Activated T-cell treated with anti-CD3 and anti-CD28 coated beads, Interleukin-2, amount 50 U/mL, for 24 hours (primary cell): ENCODE measurements at regions not wholly inside any gene's neighbourhood (a gene's known extent, or its start where the extent isn't known, plus 50 kb on each side); places are given as distances from the start of the nearest gene placed in this dataset.
"Not testable (repeated sequence)": the region's sequence is repeated elsewhere in the genome, so short reads cannot be mapped to it uniquely, and the experiment has no call there.

Source experiments
- DNase-seq: peaks from one replicate; pipeline ENCODE4 v3.0.0-alpha.2; 2020
- H3K27ac Mint-ChIP-seq: 2 replicates; pipeline ENCODE4 v1.8.0; 2020; ENCODE audit warnings: mild to moderate bottlenecking, mixed read lengths
- H3K27me3 Mint-ChIP-seq: 2 replicates; pipeline ENCODE4 v1.8.0; 2020; ENCODE audit warnings: mixed read lengths
- H3K36me3 Mint-ChIP-seq: 2 replicates; pipeline ENCODE4 v1.8.0; 2020; ENCODE audit warnings: low read depth, mixed read lengths
- H3K4me1 Mint-ChIP-seq: 2 replicates; pipeline ENCODE4 v1.8.0; 2020; ENCODE audit warnings: low read depth, mixed read lengths
- H3K4me3 Mint-ChIP-seq: 2 replicates; pipeline ENCODE4 v1.8.0; 2020; ENCODE audit warnings: mild to moderate bottlenecking, moderate library complexity, mixed read lengths
- H3K9me3 Mint-ChIP-seq: 2 replicates; pipeline ENCODE4 v1.8.0; 2020; ENCODE audit warnings: mixed read lengths

DNA sequence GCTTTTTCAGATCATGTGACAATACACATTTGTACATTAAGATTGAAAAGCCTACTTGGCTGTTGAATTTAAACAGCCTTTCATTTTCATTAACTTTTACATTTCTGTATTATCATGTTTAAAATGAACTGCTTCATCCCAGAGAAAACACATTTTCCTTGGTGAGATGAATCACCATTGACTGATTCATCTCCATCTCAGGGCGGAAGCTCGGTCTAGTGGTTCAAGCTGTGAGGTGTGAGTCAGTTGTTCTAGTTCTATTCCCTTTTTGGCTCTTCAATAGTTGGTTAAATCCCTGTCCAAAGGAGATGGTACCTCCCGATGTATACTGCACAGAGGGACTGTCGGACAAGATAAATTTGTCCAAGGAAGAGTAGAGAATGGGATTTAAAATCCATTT, 189.7 kb downstream of the ADCYAP1 start:
- Mint-ChIP-seq H3K27ac (no peak overlapping the region), H3K4me3 (no peak overlapping the region), H3K9me3 (peaks cover 5% of the 10 kb centered on the region), H3K36me3 (no peaks in the 10 kb centered on the region), H3K4me1 (no peaks in the 10 kb centered on the region), H3K27me3 (no peaks in the 10 kb centered on the region)
- DNase-seq: no peak

DNA sequence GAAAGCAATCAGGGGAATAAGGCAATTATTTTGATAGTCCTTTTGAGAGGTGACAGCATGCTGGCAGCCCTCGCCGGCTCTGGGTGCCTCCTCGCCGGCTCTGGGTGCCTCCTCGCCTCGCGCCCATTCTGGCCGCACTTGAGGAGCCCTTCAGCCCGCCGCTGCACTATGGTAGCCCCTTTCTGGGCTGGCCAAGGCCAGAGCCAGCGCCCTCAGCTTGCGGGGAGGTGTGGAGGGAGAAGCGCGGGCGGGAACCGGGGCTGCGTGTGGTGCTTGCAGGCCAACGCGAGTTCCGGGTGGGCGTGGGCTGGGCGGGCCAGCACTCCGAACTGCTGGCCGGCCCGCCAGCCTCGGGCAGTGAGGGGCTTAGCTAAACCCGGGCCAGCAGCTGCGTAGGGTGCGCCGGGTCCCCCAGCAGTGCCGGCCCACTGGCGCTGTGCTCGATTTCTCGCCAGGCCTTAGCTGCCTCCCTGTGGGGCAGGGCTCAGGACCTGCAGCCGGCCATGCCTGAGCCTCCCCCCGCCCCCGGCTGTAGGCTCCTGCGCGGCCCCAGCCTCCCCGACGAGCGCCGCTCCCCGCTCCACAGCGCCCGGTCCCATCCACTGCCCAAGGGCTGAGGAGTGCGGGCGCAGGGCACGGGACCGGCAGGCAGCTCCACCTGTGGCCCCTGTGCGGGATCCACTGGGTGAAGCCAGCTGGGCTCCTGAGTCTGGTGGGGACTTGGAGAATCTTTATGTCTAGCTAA, 193.5 kb downstream of the ADCYAP1 start:
- H3K36me3 Mint-ChIP-seq, H3K27ac Mint-ChIP-seq, H3K4me1 Mint-ChIP-seq, H3K9me3 Mint-ChIP-seq, H3K4me3 Mint-ChIP-seq, DNase-seq, H3K27me3 Mint-ChIP-seq: not testable (repeated sequence)

DNA sequence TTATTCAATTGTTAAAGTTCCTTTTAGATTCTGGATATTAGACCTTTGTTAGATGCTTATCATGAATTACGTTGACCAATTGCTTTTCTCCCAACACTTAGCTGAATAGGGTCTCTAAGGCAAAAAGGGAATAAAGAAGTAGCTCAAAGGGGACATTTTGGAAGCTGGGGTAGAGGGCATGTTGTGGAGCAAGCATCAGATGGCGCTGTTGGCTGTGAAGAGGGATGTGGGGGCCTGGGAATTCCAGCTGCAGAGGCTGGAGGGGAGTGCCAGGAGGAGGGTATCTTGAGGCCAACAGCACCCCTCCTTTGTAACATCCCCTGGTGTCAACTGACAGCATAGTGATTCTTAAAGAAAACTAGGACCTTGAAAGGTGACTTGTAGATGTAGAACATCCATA, 198.2 kb downstream of the ADCYAP1 start:
- H3K27me3 Mint-ChIP-seq: no peaks in the 10 kb centered on the region
- H3K36me3 Mint-ChIP-seq: no peaks in the 10 kb centered on the region
- peaks cover 7% of the 10 kb centered on the region for H3K9me3 Mint-ChIP-seq
- H3K27ac Mint-ChIP-seq: no peak overlapping the region
- no peaks in the 10 kb centered on the region for H3K4me1 Mint-ChIP-seq
- H3K4me3 Mint-ChIP-seq: no peak overlapping the region
- no peak for DNase-seq

DNA sequence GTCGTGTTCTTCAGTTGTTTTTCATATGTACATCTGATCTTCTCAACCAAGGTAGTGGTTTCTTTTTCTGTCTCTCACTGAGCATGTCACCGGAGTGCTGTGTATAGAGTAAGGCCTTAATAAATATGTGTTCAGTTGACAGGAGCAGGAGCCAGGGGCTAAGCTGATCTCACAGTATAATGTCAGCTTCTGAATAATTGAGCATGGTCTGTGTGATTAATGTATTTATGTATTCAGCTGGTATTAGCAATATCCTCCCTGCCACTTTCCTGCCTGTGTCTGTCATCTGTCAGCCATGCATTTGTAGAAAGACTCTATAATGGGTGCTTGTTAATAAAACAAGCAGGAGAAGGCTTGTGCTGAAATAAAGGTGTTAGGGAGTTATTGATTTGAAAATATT, 198.9 kb downstream of the ADCYAP1 start:
- Mint-ChIP-seq H3K4me1 (no peaks in the 10 kb centered on the region), H3K4me3 (no peak overlapping the region), H3K27ac (no peak overlapping the region)

DNA sequence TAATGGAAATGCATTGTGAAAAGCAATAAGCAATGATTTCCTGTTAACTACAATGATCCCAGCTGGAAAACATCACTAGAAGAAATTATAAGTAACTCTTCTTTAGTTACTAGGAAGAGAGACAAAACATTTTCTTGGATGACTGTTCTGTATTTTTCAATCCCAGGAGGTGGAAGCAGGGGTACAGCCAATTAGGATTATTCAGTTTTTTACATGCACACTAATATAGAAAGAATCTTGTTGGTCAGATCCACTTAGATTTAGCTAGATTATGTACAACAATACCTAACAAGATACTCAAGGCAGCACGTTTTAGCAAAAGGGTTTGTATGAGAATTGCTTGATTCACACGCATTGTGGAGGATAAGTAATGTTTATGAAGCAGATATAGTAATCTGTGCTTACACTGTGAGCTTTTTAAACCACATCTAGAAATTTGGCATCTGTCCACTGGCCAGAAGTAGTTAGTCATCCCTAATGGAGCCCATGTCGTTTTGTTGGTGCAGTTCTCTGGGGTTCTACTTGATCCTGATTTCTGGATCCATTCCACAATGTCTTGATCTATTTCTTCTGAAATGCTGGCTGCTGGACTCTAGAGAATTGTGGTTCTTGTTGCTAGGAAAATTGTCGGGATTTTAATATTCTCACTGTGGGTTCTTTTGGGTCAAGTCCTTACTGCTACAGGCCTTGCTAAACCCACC, 199.7 kb downstream of the ADCYAP1 start:
- H3K27me3 Mint-ChIP-seq: no peaks in the 10 kb centered on the region

More for the DNA sequence above, 198.9 kb downstream of the ADCYAP1 start:
- Mint-ChIP-seq H3K27me3 (no peaks in the 10 kb centered on the region), H3K36me3 (no peaks in the 10 kb centered on the region), H3K9me3 (peaks cover 7% of the 10 kb centered on the region)
- DNase-seq: no peak

DNA sequence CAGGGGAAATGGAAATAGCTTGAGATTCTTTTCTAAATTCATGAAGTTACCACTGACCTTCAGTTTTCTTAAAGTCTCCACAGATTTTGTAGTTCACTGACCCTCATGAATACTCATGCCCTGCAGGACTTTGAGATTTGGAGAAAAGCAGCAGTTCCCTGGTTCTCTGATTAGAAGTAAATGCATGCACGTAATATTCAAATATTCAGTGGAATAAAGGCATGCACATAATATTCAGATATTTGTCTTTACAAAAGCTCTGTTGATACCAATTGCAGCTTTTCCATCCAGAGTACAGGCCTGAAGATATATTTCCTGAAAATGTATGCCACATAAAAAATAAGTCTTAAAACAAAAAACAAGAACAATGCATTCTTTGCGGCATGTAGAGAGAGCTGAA, 219.8 kb downstream of the ADCYAP1 start:
- no peaks in the 10 kb centered on the region for H3K4me1 Mint-ChIP-seq
- DNase-seq: no peak
- H3K9me3 Mint-ChIP-seq: no peaks in the 10 kb centered on the region
- H3K36me3 Mint-ChIP-seq: no peaks in the 10 kb centered on the region
- no peak overlapping the region for H3K27ac Mint-ChIP-seq
- no peak overlapping the region for H3K4me3 Mint-ChIP-seq
- H3K27me3 Mint-ChIP-seq: no peaks in the 10 kb centered on the region

More for the DNA sequence above, 199.7 kb downstream of the ADCYAP1 start:
- DNase-seq: no peak
- Mint-ChIP-seq H3K36me3 (no peaks in the 10 kb centered on the region), H3K9me3 (peaks cover 7% of the 10 kb centered on the region), H3K4me3 (no peak overlapping the region), H3K4me1 (no peaks in the 10 kb centered on the region), H3K27ac (no peak overlapping the region)

DNA sequence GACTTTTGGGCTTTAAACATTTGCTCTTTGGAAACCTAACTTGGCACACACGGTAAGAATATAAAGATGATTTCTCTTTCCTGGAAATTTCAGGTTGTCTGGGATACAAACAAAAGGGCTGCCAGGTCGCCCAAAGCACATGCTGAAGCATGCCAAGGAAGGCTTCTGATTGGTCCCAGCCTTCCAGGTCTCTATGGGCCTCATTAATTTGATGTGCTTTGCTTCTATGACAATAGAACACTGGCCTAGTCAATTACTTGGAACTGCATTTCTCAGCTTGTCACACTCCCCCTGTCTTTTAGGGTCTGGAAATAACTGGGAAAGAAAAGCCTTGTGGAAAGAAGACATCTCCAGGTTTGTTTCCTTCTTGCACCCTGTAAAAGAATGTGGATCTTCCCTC, 228.9 kb downstream of the ADCYAP1 start:
- DNase-seq: no peak
- Mint-ChIP-seq H3K27me3 (no peaks in the 10 kb centered on the region), H3K27ac (no peak overlapping the region), H3K4me3 (no peak overlapping the region), H3K36me3 (no peaks in the 10 kb centered on the region), H3K4me1 (no peaks in the 10 kb centered on the region), H3K9me3 (peaks cover 3% of the 10 kb centered on the region)

DNA sequence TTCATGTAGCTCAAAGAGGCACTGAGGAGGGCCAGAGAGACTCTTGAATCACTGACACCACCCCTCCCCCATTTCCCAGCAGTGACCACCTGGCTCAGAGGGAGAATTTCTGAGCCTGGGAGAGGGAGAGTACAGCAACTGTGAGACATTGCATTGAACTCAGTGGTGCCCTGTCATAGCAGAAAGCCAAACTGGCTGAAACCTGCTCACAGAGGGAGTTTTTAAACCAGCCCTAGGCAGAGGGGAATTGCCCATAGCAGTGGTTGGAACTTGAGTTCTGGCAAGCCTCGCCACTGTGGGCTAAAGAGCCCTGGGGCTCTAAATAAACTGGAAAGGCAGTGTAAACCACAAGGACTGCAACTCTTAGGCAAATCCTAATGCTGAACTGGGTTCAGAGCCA, 243.1 kb downstream of the ADCYAP1 start:
- H3K27me3 Mint-ChIP-seq: no peaks in the 10 kb centered on the region
- DNase-seq: no peak

DNA sequence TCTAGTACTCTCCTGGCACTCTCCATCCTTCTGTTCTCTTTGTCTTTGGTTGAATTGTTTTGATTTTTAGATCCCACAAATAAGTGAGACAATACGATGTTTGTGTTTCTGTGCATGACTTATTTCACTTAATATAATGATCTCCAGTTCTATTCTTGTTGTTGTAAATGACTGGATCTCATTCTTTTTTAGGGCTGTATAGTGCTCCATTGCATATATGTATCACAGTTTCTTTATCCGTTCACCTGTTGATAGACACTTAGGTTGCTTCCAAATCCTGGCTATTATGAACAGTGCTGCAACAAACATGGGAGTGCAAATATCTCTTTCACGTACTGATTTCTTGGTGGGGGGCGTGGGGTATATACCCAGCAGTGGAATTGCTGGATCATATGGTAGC, 245.0 kb downstream of the ADCYAP1 start:
- Mint-ChIP-seq H3K36me3 (no peaks in the 10 kb centered on the region), H3K9me3 (peaks cover 18% of the 10 kb centered on the region), H3K27me3 (no peaks in the 10 kb centered on the region), H3K27ac (no peak overlapping the region), H3K4me1 (no peaks in the 10 kb centered on the region), H3K4me3 (no peak overlapping the region)
- no peak for DNase-seq

More for the DNA sequence above, 243.1 kb downstream of the ADCYAP1 start:
- Mint-ChIP-seq H3K4me1 (no peaks in the 10 kb centered on the region), H3K9me3 (peaks cover 30% of the 10 kb centered on the region), H3K36me3 (no peaks in the 10 kb centered on the region), H3K4me3 (no peak overlapping the region), H3K27ac (no peak overlapping the region)

DNA sequence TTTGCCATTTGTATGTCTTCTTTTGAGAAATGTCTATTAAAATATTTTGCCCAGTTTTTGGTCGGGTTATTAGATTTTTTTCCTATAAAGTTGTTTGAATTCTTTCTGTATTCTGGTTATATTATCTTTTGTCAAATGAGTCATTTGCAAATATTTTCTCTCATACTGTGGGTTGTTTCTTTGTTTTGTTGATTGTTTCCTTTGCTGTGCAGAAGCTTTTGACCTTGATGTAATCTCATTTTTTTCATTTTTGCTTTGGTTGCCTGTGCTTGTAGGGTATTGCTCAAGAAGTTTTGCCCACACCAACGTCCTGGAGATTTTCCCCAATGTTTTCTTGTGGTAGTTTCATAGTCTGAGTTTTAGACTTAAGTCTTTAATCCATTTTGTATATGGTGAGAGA, 245.7 kb downstream of the ADCYAP1 start:
- H3K4me1 Mint-ChIP-seq: no peaks in the 10 kb centered on the region
- no peak overlapping the region for H3K27ac Mint-ChIP-seq
- H3K27me3 Mint-ChIP-seq: no peaks in the 10 kb centered on the region
- no peak overlapping the region for H3K4me3 Mint-ChIP-seq
- no peaks in the 10 kb centered on the region for H3K36me3 Mint-ChIP-seq
- peaks cover 18% of the 10 kb centered on the region for H3K9me3 Mint-ChIP-seq
- no peak for DNase-seq

DNA sequence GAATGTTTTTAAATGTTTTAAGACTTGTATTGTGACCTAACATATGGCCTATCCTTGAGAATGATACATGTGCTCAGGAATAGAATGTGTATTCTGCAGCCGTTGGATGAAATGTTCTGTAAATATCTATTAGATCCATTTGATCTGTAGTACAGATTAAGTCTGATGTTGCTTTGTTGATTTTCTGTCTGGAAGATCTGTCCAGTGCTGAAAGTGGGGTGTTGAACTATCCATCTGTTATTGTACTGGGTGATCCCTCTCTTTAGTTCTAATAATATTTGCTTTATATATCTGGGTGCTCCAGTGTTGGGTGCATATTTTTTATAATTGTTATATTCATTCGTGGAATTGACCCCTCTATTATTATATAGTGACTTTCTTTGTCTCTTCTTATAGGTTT, 248.3 kb downstream of the ADCYAP1 start:
- not testable (repeated sequence) for DNase-seq, H3K27ac Mint-ChIP-seq, H3K36me3 Mint-ChIP-seq, H3K4me3 Mint-ChIP-seq, H3K27me3 Mint-ChIP-seq, H3K4me1 Mint-ChIP-seq
- peaks cover 16% of the 10 kb centered on the region for H3K9me3 Mint-ChIP-seq

DNA sequence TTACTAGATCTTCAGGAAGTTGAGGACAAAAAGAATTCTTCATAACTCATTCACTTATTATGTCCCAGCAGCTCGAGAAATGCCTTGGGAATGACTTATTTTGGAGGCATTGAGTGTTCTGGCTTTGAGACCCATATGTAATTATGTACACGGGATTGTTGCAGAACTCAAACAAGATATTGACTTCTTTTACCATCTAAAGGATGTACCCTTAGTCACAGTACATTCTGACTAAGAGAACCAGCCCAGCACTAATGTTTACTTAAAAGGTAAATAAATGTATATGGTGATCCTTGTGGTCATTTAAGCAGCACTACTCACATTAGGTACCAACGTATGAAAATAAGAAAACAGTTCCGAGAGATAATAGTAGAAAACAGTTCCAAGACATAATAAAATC, 268.9 kb downstream of the ADCYAP1 start:
- no peak overlapping the region for H3K4me3 Mint-ChIP-seq
- H3K27me3 Mint-ChIP-seq: no peaks in the 10 kb centered on the region
- no peak for DNase-seq
- no peaks in the 10 kb centered on the region for H3K4me1 Mint-ChIP-seq
- no peak overlapping the region for H3K27ac Mint-ChIP-seq
- H3K9me3 Mint-ChIP-seq: peaks cover 10% of the 10 kb centered on the region
- H3K36me3 Mint-ChIP-seq: no peaks in the 10 kb centered on the region

DNA sequence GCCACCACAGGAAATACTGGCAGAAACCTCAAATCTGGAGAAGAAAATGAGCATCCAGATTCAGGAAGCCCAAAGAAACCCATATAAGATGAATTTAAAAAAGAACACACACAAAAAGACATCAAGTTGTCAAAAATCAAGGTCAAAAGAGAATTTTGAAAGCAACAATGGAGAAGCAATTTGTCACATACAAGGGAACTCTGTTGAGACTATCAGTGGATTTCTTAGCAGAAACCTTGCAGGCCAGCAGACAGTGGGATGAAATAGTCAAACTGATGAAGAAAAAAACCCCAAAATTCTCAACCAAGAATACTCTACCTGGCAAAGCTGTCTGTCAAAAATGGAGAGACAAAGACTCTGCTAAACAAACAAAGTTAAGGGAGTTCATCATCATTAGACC, 272.6 kb downstream of the ADCYAP1 start:
- Mint-ChIP-seq H3K4me1 (no peaks in the 10 kb centered on the region), H3K4me3 (no peak overlapping the region), H3K27me3 (no peaks in the 10 kb centered on the region), H3K36me3 (no peaks in the 10 kb centered on the region), H3K27ac (no peak overlapping the region), H3K9me3 (peaks cover 19% of the 10 kb centered on the region)
- no peak for DNase-seq

DNA sequence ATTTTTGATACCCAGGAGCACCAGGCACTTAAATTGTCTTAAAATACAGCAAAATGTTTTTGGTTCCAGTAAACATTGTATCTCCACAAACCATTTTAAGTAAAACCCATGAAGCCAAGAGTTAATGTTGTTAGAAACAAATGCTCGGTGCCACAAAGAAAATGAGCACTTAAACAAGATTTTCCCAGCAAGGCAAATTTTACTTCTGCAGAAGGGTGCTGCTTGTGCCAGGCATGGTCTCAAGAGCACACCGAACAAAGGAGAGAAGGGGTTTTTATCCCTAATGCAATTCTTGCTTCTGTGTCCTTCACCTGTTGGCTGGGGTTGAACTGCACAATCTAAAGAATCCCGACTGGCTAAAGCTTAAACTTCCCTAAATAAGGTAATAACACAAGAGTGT, 286.7 kb downstream of the ADCYAP1 start:
- Mint-ChIP-seq H3K4me1 (no peaks in the 10 kb centered on the region), H3K4me3 (no peak overlapping the region), H3K9me3 (peaks cover 21% of the 10 kb centered on the region), H3K27ac (no peak overlapping the region), H3K36me3 (no peaks in the 10 kb centered on the region), H3K27me3 (no peaks in the 10 kb centered on the region)
- no peak for DNase-seq

DNA sequence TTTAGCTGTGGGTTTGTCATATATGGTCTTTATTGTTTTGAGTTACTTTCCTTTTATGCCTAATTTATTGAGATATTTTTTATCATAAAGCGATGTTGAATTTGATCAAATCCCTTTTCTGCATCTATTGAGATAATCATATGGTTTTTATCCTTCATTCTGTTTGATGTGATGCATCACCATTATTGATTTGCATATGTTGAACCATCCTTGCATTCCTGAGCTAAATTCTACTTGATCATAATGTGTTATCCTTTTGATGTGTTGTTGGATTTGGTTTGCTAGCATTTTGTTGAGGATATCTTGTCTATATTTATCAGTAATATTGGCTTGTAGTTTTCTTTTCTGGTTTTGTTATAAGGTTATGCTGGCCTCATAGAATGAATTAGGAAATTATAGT, 308.5 kb downstream of the ADCYAP1 start:
- no peak for DNase-seq
- no peaks in the 10 kb centered on the region for H3K36me3 Mint-ChIP-seq
- H3K27ac Mint-ChIP-seq: no peak overlapping the region
- H3K9me3 Mint-ChIP-seq: peaks cover 28% of the 10 kb centered on the region
- no peaks in the 10 kb centered on the region for H3K4me1 Mint-ChIP-seq
- H3K27me3 Mint-ChIP-seq: no peaks in the 10 kb centered on the region
- H3K4me3 Mint-ChIP-seq: no peak overlapping the region
